ENCODE measurements at regions not wholly inside any gene's neighbourhood (a gene's known extent, or its start where the extent isn't known, plus 50 kb on each side); places are given as distances from the start of the nearest gene placed in this dataset.
"Not testable (repeated sequence)": the region's sequence is repeated elsewhere in the genome, so short reads cannot be mapped to it uniquely, and the experiment has no call there.

- no peak overlapping the region for H3K4me3 ChIP-seq (ENCODE audit: low read depth, low read length)
- no peak for TF ChIP-seq CTCF (IDR thresholded peaks at IDR 0.05; ENCODE audit: borderline replicate concordance, insufficient read depth, low read depth, low read length)
These were observed 101.8 kb upstream of the LARP1 start for GRCh38 chr5:154653418-154653763.

GRCh38 chr5:154652746-154653417 lies 102.3 kb upstream of the LARP1 start:
- H3K4me3 ChIP-seq (ENCODE audit: low read depth, low read length) = no peak overlapping the region
- TF ChIP-seq CTCF (IDR thresholded peaks at IDR 0.05; ENCODE audit: borderline replicate concordance, insufficient read depth, low read depth, low read length) = no peak

- H3K4me3 ChIP-seq (ENCODE audit: low read depth, low read length) = not testable (repeated sequence)
These were observed 103.4 kb upstream of the LARP1 start for GRCh38 chr5:154651795-154652194.

GRCh38 chr5:154648706-154649105 lies 106.5 kb upstream of the LARP1 start:
- TF ChIP-seq CTCF (IDR thresholded peaks at IDR 0.05; ENCODE audit: borderline replicate concordance, insufficient read depth, low read depth, low read length) = no peak
- no peak overlapping the region for H3K4me3 ChIP-seq (ENCODE audit: low read depth, low read length)

GRCh38 chr5:154648229-154648628 lies 106.9 kb upstream of the LARP1 start:
- no peak for TF ChIP-seq CTCF (IDR thresholded peaks at IDR 0.05; ENCODE audit: borderline replicate concordance, insufficient read depth, low read depth, low read length)
- no peak overlapping the region for H3K4me3 ChIP-seq (ENCODE audit: low read depth, low read length)

- no peak overlapping the region for H3K4me3 ChIP-seq (ENCODE audit: low read depth, low read length)
- TF ChIP-seq CTCF (IDR thresholded peaks at IDR 0.05; ENCODE audit: borderline replicate concordance, insufficient read depth, low read depth, low read length) = no peak
These were observed 107.4 kb upstream of the LARP1 start for GRCh38 chr5:154647761-154648145.

- H3K4me3 ChIP-seq (ENCODE audit: low read depth, low read length) = no peak overlapping the region
- no peak for TF ChIP-seq CTCF (IDR thresholded peaks at IDR 0.05; ENCODE audit: borderline replicate concordance, insufficient read depth, low read depth, low read length)
These were observed 107.9 kb upstream of the LARP1 start for GRCh38 chr5:154647114-154647760.
